Vagina (tissue), 2 donors: ENCODE measurements at regions not wholly inside any gene's neighbourhood (a gene's known extent, or its start where the extent isn't known, plus 50 kb on each side); places are given as distances from the start of the nearest gene placed in this dataset.

Source experiments
- DNase-seq, 2 donors: peaks; one replicate each; pipeline ENCODE4 v3.0.0-alpha.2; 2017; ENCODE audit errors: extremely low spot score in 2 of 2
- H3K27ac ChIP-seq: fragments of 200-600 bp; sonication (generic); one replicate; pipeline ENCODE4 v1.5.1; 2019
- H3K27me3 ChIP-seq: fragments of 200-600 bp; sonication (generic); one replicate; pipeline ENCODE4 v1.5.1; 2019
- H3K36me3 ChIP-seq, 2 donors: fragments of 200-600 bp; sonication (generic); one replicate each; pipeline ENCODE4 v1.5.1; 2017 to 2019
- H3K4me1 ChIP-seq: fragments of 200-600 bp; sonication (generic); one replicate; pipeline ENCODE4 v1.5.1; 2019
- H3K4me3 ChIP-seq, 2 donors: fragments of 200-600 bp; sonication (generic); 1 replicate in 1 of 2; 2 replicates in 1 of 2; pipeline ENCODE4 v1.5.1; 2016 to 2019
- H3K9me3 ChIP-seq: fragments of 200-600 bp; sonication (generic); one replicate; pipeline ENCODE4 v1.5.1; 2019
- POLR2A ChIP-seq, 2 donors: fragments of 450-650 bp; IDR thresholded peaks; one replicate each; pipeline ENCODE4 v1.6.1; 2017; ENCODE audit warnings: antibody characterized with exemption in 2 of 2, mild to moderate bottlenecking in 2 of 2, moderate library complexity in 2 of 2
- POLR2AphosphoS5 ChIP-seq, 2 donors: sonication (generic); formaldehyde crosslinking; IDR thresholded peaks; one replicate each; pipeline ENCODE4 v1.9.0; 2017; ENCODE audit warnings: antibody characterized with exemption in 2 of 2, mild to moderate bottlenecking in 2 of 2, low read depth in 1 of 2; ENCODE audit not compliant: insufficient read depth in 1 of 2
- intact Hi-C: fragments of 100-400 bp; cut with DNase I; formaldehyde crosslinking; loops from one replicate; pipeline ENCODE4 v1.15.1; 2023
- TF ChIP-seq, protein P1 (sequence below), 3 experiments: fragments of 450-650 bp in 2 of 3; fragments of 200-600 bp in 1 of 3; sonication (generic) in 1 of 3; IDR thresholded peaks; one replicate each; pipeline ENCODE4 v1.5.1; 2017 to 2019; ENCODE audit warnings: antibody characterized with exemption in 3 of 3, mild to moderate bottlenecking in 2 of 3, moderate library complexity in 2 of 3

DNA sequence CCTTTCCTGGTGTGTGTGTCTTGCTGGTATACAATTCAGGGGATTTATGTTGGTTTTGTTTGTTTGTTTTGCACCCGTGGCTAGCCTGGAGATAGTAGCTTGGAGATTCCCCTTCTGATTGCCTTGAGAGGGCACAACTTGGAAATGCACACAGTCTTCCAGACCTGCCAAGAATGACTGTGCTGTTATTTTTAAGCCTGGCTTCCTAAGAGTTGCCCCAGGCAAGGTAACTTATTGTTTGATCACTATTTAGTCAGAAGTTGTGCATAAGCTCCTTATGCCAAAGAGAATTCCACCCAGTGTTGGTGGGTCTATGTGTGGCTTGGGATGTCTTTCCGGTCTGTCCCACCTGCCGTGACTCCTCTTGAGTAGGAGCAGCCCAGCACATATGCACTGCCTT, 421.9 kb upstream of the KCNN2 start:
- no peak overlapping the region for H3K4me3 ChIP-seq
- H3K27ac ChIP-seq, result no peak overlapping the region
- intact Hi-C loops, result no loop called here
- H3K4me1 ChIP-seq, result no peaks in the 10 kb centered on the region
- no peaks in the 10 kb centered on the region for H3K27me3 ChIP-seq
- no peak for DNase-seq
- H3K9me3 ChIP-seq, result no peaks in the 10 kb centered on the region
- H3K36me3 ChIP-seq, result no peaks in the 10 kb centered on the region
- TF ChIP-seq, protein P1, sequence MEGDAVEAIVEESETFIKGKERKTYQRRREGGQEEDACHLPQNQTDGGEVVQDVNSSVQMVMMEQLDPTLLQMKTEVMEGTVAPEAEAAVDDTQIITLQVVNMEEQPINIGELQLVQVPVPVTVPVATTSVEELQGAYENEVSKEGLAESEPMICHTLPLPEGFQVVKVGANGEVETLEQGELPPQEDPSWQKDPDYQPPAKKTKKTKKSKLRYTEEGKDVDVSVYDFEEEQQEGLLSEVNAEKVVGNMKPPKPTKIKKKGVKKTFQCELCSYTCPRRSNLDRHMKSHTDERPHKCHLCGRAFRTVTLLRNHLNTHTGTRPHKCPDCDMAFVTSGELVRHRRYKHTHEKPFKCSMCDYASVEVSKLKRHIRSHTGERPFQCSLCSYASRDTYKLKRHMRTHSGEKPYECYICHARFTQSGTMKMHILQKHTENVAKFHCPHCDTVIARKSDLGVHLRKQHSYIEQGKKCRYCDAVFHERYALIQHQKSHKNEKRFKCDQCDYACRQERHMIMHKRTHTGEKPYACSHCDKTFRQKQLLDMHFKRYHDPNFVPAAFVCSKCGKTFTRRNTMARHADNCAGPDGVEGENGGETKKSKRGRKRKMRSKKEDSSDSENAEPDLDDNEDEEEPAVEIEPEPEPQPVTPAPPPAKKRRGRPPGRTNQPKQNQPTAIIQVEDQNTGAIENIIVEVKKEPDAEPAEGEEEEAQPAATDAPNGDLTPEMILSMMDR (IDR thresholded peaks at IDR 0.05), result no peak

DNA sequence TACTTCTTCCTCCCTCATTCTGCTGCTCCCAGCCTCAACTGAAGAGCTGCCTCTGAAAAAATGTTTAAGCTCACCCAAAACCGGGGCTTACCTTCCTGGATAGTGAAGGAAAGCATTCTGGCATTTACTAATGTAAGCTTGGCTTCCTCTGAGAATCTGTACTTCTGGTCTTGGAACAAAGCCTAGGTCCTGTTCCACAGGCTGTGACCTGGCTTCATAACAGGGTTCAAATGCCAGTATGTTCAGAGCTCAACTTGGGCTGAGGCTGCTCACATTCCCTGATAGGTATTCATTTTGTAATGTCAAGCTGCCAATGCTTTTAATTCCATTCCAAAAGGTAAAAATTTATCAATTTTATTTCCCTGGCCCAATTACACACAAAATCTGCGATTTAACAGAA, 411.7 kb upstream of the KCNN2 start:
- Histone ChIP-seq H3K36me3 (no peaks in the 10 kb centered on the region), H3K27ac (no peak overlapping the region), H3K4me1 (no peaks in the 10 kb centered on the region), H3K4me3 (no peak overlapping the region), H3K9me3 (no peaks in the 10 kb centered on the region), H3K27me3 (no peaks in the 10 kb centered on the region)
- intact Hi-C loops, result no loop called here
- TF ChIP-seq POLR2A (IDR thresholded peaks at IDR 0.05) (no peak), POLR2AphosphoS5 (IDR thresholded peaks at IDR 0.05; ENCODE audit: insufficient read depth in 1 of 2, low read depth in 1 of 2) (no peak)
- TF ChIP-seq, protein P1 (IDR thresholded peaks at IDR 0.05), result no peak
- no peak for DNase-seq

GRCh38 chr5:113965225-113965624, 396.6 kb upstream of the KCNN2 start:
- H3K27me3 ChIP-seq, result no peaks in the 10 kb centered on the region
- no peaks in the 10 kb centered on the region for H3K36me3 ChIP-seq
- no peak overlapping the region for H3K27ac ChIP-seq
- intact Hi-C loops, result no loop called here
- no peaks in the 10 kb centered on the region for H3K9me3 ChIP-seq
- H3K4me3 ChIP-seq, result no peak overlapping the region
- TF ChIP-seq, protein P1 (IDR thresholded peaks at IDR 0.05), result no peak
- TF ChIP-seq POLR2AphosphoS5 (IDR thresholded peaks at IDR 0.05; ENCODE audit: insufficient read depth in 1 of 2, low read depth in 1 of 2) (no peak), POLR2A (IDR thresholded peaks at IDR 0.05) (no peak)
- H3K4me1 ChIP-seq, result no peaks in the 10 kb centered on the region
- no peak for DNase-seq

- Histone ChIP-seq H3K36me3 (no peaks in the 10 kb centered on the region), H3K9me3 (no peaks in the 10 kb centered on the region), H3K27me3 (no peaks in the 10 kb centered on the region), H3K27ac (no peak overlapping the region), H3K4me3 (no peak overlapping the region), H3K4me1 (no peaks in the 10 kb centered on the region)
- no peak for DNase-seq
- intact Hi-C loops, result no loop called here
- TF ChIP-seq POLR2A (IDR thresholded peaks at IDR 0.05) (no peak), POLR2AphosphoS5 (IDR thresholded peaks at IDR 0.05; ENCODE audit: insufficient read depth in 1 of 2, low read depth in 1 of 2) (no peak)
- TF ChIP-seq, protein P1 (IDR thresholded peaks at IDR 0.05), result no peak
These were observed 392.0 kb upstream of the KCNN2 start for GRCh38 chr5:113969901-113970300.

DNA sequence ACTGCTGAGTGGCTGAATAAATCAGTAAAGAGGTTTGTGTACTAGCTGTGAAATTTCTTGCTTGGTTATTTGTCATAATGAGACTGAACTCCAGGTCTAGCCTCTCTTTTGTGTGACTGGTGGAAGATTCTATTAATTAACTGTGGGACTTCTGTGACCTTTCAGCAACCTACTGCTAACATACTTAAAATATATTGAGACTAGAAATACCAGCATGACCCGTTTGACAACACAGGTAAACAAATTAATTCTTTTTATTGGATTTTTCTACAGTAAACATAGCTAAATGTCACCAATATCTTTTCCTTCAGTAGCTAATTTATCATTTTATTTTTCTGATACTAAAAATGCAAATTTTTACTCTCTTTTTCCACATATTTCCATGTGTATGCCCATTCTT, 390.4 kb upstream of the KCNN2 start:
- no peak for DNase-seq
- H3K36me3 ChIP-seq, result no peaks in the 10 kb centered on the region
- no peak overlapping the region for H3K27ac ChIP-seq
- H3K27me3 ChIP-seq, result no peaks in the 10 kb centered on the region
- intact Hi-C loops, result no loop called here
- TF ChIP-seq POLR2AphosphoS5 (IDR thresholded peaks at IDR 0.05; ENCODE audit: insufficient read depth in 1 of 2, low read depth in 1 of 2), result no peak
- TF ChIP-seq, protein P1 (IDR thresholded peaks at IDR 0.05), result no peak
- TF ChIP-seq POLR2A (IDR thresholded peaks at IDR 0.05), result no peak
- no peaks in the 10 kb centered on the region for H3K4me1 ChIP-seq
- H3K4me3 ChIP-seq, result no peak overlapping the region
- H3K9me3 ChIP-seq, result no peaks in the 10 kb centered on the region
